HCT116 (cell line): ENCODE measurements at regions not wholly inside any gene's neighbourhood (a gene's known extent, or its start where the extent isn't known, plus 50 kb on each side); places are given as distances from the start of the nearest gene placed in this dataset.

Experiments
- ATAC-seq: fragments of 200-7000 bp; cut with Tn5 transposase; 2 replicates; pipeline ENCODE4 v1.9.1; 2020; ENCODE audit warnings: mild to moderate bottlenecking, moderate library complexity
- BruUV-seq: library from RNA; stranded (reverse); fragments of 400-500 nt; replicated peaks from 2 replicates; lab custom pipeline; 2021; lab: Mats Ljungman, UMichigan
- CTCF ChIA-PET: fragments of 300-600 bp; sonication (Branson Sonifier 250); formaldehyde crosslinking; loops from one replicate; lab custom pipeline; 2021; ENCODE audit warnings: antibody characterized with exemption; lab: Charles Lee
- POLR2A ChIA-PET: fragments of 300-600, 350-600 bp; sonication (Branson Sonifier 250); formaldehyde crosslinking; loops from one replicate; lab custom pipeline; 2021; ENCODE audit warnings: antibody characterized with exemption; lab: Charles Lee
- RAD21 ChIA-PET, 2 experiments: fragments of 300-600 bp; sonication (Branson Sonifier 250); formaldehyde crosslinking; loops; one replicate each; lab custom pipeline; 2023; ENCODE audit warnings: low total read pairs in 2 of 2; ENCODE audit not compliant: uncharacterized antibody in 2 of 2, unreplicated experiment in 2 of 2, low non-redundant PET in 1 of 2; lab: Charles Lee
- DNase-seq: peaks from one replicate; pipeline ENCODE4 v3.0.0-alpha.2; 2010; ENCODE audit warnings: low read depth, low spot score
- H2AFZ ChIP-seq: fragments of 200-600 bp; shearing (Covaris generic), sonication (generic); 2 replicates; pipeline ENCODE4 v1.6.1; 2017; ENCODE audit warnings: low read depth, mixed run types, mixed read lengths, antibody characterized with exemption, low read length; ENCODE audit not compliant: poor library complexity, severe bottlenecking
- H3K27ac ChIP-seq: 2 replicates; pipeline ENCODE4 v1.5.1; 2012; ENCODE audit warnings: low read depth, low read length
- H3K27me3 ChIP-seq: fragments of 200-600 bp; sonication (generic); 2 replicates; pipeline ENCODE4 v1.6.1; 2016; ENCODE audit warnings: mixed run types, low read length, mixed read lengths; ENCODE audit not compliant: insufficient read depth
- H3K36me3 ChIP-seq, 2 experiments: fragments of 200-500 bp in 1 of 2; fragments of 200-600 bp in 1 of 2; sonication (Bioruptor generic) in 1 of 2; sonication (generic) in 1 of 2; 2 replicates each; pipeline versions ENCODE4 v1.5.1 to v1.6.1; 2014 to 2016; ENCODE audit warnings: low read length in 2 of 2, inconsistent platforms in 1 of 2, mixed read lengths in 1 of 2, mixed run types in 1 of 2; ENCODE audit not compliant: insufficient read depth in 2 of 2, control insufficient read depth in 1 of 2
- H3K4me1 ChIP-seq, 2 experiments: fragments of 200-600 bp in 1 of 2; sonication (generic) in 1 of 2; 2 replicates each; pipeline versions ENCODE4 v1.5.1 to v1.6.1; 2012 to 2017; ENCODE audit warnings: low read length in 2 of 2, inconsistent platforms in 1 of 2, mild to moderate bottlenecking in 1 of 2, mixed read lengths in 1 of 2, mixed run types in 1 of 2, moderate library complexity in 1 of 2; ENCODE audit not compliant: insufficient read depth in 2 of 2, control insufficient read depth in 1 of 2
- H3K4me2 ChIP-seq: fragments of 200-600 bp; sonication (generic); 2 replicates; pipeline ENCODE4 v1.6.1; 2017; ENCODE audit warnings: mixed run types, low read length, mixed read lengths
- H3K4me3 ChIP-seq, 2 experiments: fragments of 200-600 bp in 1 of 2; sonication (generic) in 1 of 2; replicated peaks in 1 of 2; 2 replicates each; pipeline ENCODE4 v1.5.1; 2011 to 2016; ENCODE audit warnings: low read length in 2 of 2, control low read depth in 1 of 2, low read depth in 1 of 2, mild to moderate bottlenecking in 1 of 2, mixed read lengths in 1 of 2, mixed run types in 1 of 2
- H3K79me2 ChIP-seq: fragments of 200-600 bp; sonication (generic); 2 replicates; pipeline ENCODE4 v1.6.1; 2017; ENCODE audit warnings: mild to moderate bottlenecking, mixed run types, low read length, moderate library complexity, mixed read lengths; ENCODE audit not compliant: insufficient read depth
- H3K9ac ChIP-seq: fragments of 200-600 bp; sonication (generic); 2 replicates; pipeline ENCODE4 v1.6.1; 2016; ENCODE audit warnings: low read length, mixed read lengths
- H3K9me2 ChIP-seq: fragments of 200-600 bp; sonication (generic), shearing (Covaris generic); 2 replicates; pipeline ENCODE4 v1.6.1; 2017; ENCODE audit warnings: mixed run types, mild to moderate bottlenecking, moderate library complexity; ENCODE audit not compliant: insufficient read depth
- H3K9me3 ChIP-seq, 2 experiments: fragments of 200-500 bp in 1 of 2; fragments of 200-600 bp in 1 of 2; sonication (Bioruptor generic) in 1 of 2; sonication (generic) in 1 of 2; 2 replicates each; pipeline ENCODE4 v1.6.1; 2014 to 2017; ENCODE audit warnings: low read length in 2 of 2, mixed read lengths in 2 of 2, inconsistent platforms in 1 of 2, low read depth in 1 of 2, mild to moderate bottlenecking in 1 of 2, mixed run types in 1 of 2, moderate library complexity in 1 of 2; ENCODE audit not compliant: control insufficient read depth in 1 of 2, insufficient read depth in 1 of 2
- H4K20me1 ChIP-seq: fragments of 200-600 bp; sonication (generic), shearing (Covaris generic); 2 replicates; pipeline ENCODE4 v1.6.1; 2017; ENCODE audit warnings: mixed run types, mild to moderate bottlenecking, moderate library complexity; ENCODE audit not compliant: insufficient read depth
- ATF3 ChIP-seq: IDR thresholded peaks from 2 replicates; pipeline ENCODE4 v1.6.1; 2012
- CTCF ChIP-seq, 3 experiments: fragments of 200-600 bp in 1 of 3; sonication (generic) in 1 of 3; IDR thresholded peaks in 2 of 3; conservative IDR thresholded peaks in 1 of 3; 2 replicates each; pipeline ENCODE4 v1.5.1; 2012 to 2017; ENCODE audit warnings: low read depth in 2 of 3, low read length in 2 of 3, antibody characterized with exemption in 1 of 3, borderline replicate concordance in 1 of 3, control low read depth in 1 of 3, mild to moderate bottlenecking in 1 of 3, mixed read lengths in 1 of 3, mixed run types in 1 of 3, moderate library complexity in 1 of 3; ENCODE audit not compliant: insufficient read depth in 1 of 3
- POLR2AphosphoS5 ChIP-seq: IDR thresholded peaks from 2 replicates; pipeline ENCODE4 v1.6.1; 2011; ENCODE audit warnings: mild to moderate bottlenecking, low read depth, low read length, moderate library complexity
- REST ChIP-seq: IDR thresholded peaks from 2 replicates; pipeline ENCODE4 v1.6.1; 2012; ENCODE audit warnings: low read depth
- SIN3A ChIP-seq: IDR thresholded peaks from 2 replicates; pipeline ENCODE4 v1.6.1; 2012; ENCODE audit warnings: low read depth
- ZNF274 ChIP-seq: fragments of 200-500 bp; sonication (Bioruptor generic); IDR thresholded peaks from 2 replicates; pipeline ENCODE4 v1.6.1; 2014; ENCODE audit warnings: mild to moderate bottlenecking, low read depth, low read length, inconsistent platforms
- intact Hi-C: fragments of 100-400 bp; cut with micrococcal nuclease; formaldehyde crosslinking; loops from 2 replicates; pipeline ENCODE4 v1.10.0; 2022

- DNase-seq = no peak
- H3K36me3 ChIP-seq = no peaks in the 10 kb centered on the region
- no peak overlapping the region for H3K9ac ChIP-seq
- H3K79me2 ChIP-seq = no peaks in the 10 kb centered on the region
- no peak overlapping the region for H2AFZ ChIP-seq
- H3K4me3 ChIP-seq = no peak overlapping the region
- TF ChIP-seq REST = no peak
- no peak for TF ChIP-seq POLR2AphosphoS5
- TF ChIP-seq ATF3 = no peak
- TF ChIP-seq SIN3A = no peak
- TF ChIP-seq CTCF (IDR thresholded peaks at IDR 0.05 in 2 of 3, conservative IDR thresholded peaks at IDR 0.05 in 1 of 3; ENCODE audit: borderline replicate concordance in 1 of 3, insufficient read depth in 1 of 3, low read depth in 2 of 3, low read length in 2 of 3) = no peak
- TF ChIP-seq ZNF274 = no peak
- H3K27ac ChIP-seq = no peak overlapping the region
- no peaks in the 10 kb centered on the region for H3K9me2 ChIP-seq
- no peaks in the 10 kb centered on the region for H3K27me3 ChIP-seq
- H3K9me3 ChIP-seq = no peaks in the 10 kb centered on the region
- no peak overlapping the region for H3K4me2 ChIP-seq
- POLR2A ChIA-PET = no interaction called here
- BruUV-seq = no TSS peak
- no peak for ATAC-seq
- CTCF ChIA-PET = no interaction called here
- intact Hi-C loops = no loop called here
- H3K4me1 ChIP-seq = no peaks in the 10 kb centered on the region
- H4K20me1 ChIP-seq = no peaks in the 10 kb centered on the region
- RAD21 ChIA-PET = no interaction called here
These were observed 75.1 kb upstream of the GALNT9 start for GRCh38 chr12:132404435-132404855.
